NOMO-1 treated with DMSO at 0.1 percent for 48 hours (cell line): ENCODE measurements at regions not wholly inside any gene's neighbourhood (a gene's known extent, or its start where the extent isn't known, plus 50 kb on each side); places are given as distances from the start of the nearest gene placed in this dataset.

ENCODE experiments used
- DNase-seq: peaks from one replicate; lab custom pipeline; 2025; ENCODE audit not compliant: unreplicated experiment; lab: John Stamatoyannopoulos, UW

DNA sequence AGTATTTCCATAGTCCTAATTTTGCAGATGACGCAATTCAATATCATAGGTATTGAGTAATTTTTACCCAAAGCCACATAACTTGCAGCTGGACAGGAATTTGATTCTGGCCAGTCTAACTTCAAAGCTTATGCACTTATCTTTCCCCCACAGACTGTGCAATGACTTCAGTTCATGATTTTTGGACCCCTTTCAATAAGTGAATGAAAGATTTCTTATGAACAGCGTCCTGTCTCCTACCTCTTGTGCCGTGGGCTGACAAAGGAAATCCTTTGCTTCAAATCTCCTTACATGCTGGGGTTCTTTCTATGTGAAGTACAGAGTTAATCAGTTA is 217.7 kb upstream of the KIRREL3 start:
- no peak for DNase-seq

DNA sequence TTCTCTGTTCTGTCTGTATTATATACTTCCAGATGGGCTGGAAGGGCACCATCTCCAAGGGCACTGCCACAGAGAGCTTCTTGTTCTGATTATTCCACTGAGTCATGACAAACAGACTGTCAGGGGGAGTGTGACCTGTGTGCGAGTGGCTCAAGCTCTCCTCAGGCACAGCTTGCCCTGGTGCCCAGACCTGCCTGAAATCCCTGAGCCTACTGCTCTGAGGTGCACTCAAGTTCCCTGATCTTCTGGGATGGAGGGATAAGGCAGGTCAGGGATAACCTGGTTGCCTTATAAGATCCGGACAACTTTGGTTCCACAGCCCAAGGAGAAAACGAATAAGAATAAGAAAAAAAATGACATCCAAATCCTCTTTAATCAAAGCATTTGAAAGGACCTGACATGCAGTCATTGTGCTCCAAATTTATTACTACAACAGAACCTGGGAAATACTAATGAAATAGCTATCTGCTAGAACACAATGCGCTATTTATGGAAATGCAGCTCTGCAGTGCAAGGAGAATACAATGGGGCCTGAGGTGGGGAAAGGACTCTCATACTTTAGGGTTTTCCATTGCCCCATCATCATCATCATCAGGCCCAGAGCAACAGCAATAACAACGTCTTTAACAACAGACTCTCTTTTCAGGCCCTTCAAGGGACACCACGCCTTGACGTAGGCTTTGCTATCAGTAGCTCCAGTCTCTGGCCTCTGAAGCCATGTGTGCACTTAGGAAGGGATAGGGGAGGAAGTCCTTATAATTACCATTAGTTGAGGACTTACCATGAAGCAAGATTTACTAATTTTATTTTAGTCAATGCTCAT is 217.1 kb upstream of the KIRREL3 start:
- DNase-seq = no peak

DNA sequence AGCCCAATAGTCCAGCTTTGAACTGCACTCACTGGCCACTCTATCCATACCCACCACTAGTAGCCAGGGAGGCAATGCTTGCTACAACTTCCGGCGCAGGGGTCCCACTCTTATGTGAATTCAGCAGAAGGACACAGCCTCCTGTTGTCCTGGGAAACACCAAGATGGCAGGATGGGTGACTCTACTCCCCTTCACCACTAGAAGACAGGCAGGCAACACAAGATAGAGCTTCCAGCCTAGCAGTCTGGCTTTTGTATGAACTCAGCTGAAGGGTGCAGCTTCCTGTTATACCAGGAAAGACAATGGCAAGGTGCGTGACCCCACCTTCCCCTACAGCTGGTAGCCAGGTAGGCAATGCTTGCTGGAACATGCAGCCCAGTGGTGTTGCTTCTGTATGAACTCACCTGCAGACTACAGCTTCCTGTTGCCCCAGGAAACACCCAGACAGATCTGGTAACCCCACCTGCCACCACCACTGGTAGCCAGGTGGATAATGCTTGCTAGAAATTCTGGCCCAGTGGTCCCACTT is 205.2 kb upstream of the KIRREL3 start:
- DNase-seq = no peak

DNA sequence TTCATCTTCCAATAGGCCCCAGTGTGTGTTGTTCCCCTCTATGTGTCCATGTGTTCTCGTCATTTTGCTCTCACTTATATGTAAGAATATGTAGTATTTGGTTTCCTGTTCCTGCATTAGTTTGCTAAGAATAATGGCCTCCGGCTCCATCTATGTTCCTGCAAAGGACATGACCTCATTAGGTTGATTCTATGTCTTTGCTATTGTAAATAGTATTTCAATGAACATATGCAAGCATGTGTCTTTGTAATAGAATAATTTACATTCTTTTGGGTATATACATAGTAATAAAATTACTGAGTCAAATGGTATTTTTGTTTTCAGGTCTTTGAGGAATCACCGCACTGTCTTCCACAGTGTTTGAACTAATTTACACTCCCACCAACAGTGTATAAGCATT is 202.9 kb upstream of the KIRREL3 start:
- no peak for DNase-seq

DNA sequence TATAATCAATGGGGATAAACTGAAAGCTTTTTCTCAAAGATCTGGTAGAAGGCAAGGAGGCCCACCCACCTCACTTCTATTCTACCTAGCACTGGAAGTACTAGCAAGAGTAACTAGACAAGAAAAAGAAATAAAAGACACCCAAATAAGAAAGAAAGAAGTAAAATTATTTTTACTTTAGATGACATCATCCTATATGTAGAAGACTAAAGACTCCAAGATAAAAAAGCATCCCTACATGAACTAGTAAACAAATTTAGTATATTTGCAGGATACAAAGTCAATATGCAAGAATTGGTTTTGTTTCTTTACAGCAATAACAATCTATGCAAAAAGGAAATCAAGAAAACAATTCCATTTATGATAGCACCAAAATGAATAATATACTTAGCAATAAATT is 201.5 kb upstream of the KIRREL3 start:
- DNase-seq = no peak

DNA sequence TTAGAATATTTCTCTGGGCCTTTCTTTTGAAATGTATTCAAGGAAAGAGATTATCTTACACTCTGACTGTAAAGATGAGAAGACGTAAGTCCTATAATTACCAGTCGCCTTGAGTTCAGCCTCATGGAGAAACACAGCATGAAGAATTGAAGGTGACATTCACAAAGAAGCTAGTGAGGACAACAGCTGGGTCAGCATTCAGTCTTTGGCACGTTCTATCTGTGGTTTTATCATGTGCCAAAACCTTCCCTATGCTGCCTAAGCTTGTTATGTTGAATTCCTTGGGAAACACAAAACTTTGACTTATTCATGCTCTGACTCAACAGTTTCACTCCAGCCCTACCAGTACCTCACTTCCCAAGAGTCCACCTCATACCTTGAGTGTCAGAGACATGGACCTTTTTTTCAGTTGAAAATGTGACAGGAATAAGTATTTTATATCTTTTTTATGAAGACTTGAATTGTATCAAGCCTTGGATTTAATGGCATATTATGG is 198.8 kb upstream of the KIRREL3 start:
- DNase-seq = no peak

DNA sequence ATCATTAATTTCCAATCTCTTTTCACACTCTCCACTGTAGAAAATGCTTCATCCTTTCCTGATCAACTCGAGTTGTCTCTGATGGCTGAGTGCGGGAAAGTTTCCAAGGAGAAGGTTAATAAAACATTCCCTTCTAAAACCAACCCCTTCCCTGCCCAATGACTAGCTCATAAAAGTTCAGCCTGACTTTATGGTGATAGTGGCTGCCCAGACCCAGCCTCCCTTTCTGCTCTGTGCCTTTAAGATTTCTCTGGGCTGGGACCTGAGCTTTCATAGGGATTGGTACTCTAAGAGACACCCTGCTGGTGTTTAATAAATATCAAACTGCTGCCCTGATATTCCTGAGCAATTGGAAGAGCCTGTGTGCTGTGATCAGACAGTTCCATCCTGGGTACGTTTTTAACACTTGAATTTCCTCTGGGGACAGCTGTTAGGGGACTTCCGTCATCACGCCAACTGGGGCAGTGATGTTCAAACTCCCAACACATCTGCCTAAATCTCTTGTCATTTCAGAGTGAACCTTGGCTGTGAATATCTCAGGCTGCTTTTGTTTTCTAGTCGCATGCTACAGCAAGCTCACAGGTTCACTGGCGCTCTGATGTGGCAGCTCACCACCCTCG is 195.0 kb upstream of the KIRREL3 start:
- no peak for DNase-seq

DNA sequence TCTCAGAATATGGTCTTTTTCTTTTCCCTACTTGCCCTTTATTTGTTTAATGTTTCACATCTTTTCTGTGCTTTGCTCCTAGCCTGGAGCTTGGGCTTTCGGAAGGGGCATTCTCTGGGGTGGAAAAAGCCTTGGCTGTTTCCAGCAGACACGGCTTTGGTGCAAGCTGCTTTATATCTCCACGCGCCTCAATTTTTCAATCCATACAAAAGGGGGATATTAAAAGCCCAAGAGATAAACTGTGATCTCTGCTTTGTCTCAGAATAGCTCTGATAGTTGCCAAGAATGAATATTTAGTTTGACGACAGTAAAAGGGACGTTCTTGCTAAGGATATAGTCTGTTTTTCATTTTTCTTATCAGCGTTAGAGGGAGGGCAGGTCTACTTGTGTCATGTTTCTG is 194.0 kb upstream of the KIRREL3 start:
- DNase-seq = no peak

DNA sequence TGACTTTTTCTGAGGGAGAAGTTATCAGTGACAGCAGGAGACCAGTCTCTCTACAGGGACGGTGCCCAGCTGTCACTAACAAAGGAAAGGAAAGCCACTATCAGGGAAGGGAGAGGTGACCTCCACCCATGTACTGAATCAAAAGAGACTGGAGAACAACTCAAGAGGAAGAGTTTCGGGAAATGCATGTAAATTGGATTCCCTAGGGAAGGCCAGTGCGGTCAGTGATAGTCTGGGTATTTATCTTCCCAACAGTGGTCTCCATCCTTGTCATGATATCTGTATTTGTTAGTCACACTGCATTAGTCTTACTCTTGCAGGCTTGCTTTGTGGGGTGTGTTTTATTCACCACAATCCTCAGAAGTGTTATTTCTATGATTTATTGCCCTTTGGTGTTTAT is 193.4 kb upstream of the KIRREL3 start:
- DNase-seq = no peak

DNA sequence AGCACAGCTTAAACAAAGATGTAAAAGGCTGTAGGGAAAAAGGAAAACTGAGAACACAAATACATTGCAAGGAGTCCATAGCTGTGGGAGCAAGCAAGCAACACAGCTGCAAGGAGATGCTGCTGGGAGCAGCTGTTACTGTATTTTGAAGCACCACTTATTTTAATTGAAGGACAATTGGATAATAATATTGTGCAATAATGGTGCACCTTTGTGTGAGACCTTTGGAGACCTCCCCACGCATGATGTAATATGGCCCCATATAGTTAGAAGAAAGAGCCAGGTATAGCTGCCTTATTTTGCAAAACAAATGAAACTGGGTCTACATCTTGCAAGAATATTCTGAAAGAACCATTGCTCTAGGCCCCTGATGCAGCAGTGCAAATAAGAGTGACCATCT is 191.1 kb upstream of the KIRREL3 start:
- no peak for DNase-seq

DNA sequence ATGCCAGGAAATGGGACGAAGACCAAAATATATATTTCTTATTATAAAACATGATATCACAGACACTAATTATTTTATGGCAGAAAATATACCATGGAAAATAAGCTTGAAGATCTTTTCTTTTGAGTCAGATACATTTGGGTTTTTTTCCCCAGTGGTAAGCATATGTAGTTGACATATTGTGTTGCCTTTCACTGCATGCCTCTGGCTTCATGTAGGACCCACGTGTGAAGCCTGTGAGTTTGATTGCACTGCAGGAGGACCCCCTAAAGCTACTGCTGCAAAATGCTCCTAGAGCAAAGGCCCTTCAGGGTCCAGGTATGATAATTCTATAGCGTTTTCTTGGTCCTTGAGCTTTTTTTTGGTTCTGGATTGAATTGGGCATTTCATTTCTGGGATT is 190.7 kb upstream of the KIRREL3 start:
- no peak for DNase-seq

DNA sequence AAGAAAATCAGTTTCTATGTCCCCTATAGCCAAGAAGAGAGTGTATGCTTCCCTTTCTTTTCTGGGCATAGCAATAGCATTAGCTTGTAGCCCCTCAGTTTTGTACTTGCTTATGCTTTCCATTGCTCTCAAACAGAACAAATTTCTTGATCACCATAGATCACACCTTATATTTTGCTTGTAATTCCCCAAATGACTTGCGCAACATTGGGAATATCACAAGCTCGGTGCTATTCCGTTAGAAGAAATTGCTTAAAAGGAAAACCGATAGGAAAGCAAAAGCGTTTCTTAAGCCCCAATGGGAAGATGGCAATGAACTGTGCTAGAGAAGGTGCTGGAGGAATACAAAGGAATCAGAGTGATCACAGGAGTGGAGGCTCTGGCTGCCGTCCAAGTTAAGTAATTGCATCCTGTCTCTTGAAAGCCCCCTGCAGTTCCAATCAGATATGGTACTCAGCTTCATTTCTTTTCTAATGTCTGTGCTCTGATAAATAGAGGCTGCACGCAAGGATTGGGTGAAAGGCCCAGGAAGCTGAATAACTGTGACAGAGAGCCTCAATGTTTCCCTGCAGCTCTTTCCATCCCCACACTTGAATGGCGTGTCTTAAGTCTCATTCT is 182.1 kb upstream of the KIRREL3 start:
- no peak for DNase-seq

DNA sequence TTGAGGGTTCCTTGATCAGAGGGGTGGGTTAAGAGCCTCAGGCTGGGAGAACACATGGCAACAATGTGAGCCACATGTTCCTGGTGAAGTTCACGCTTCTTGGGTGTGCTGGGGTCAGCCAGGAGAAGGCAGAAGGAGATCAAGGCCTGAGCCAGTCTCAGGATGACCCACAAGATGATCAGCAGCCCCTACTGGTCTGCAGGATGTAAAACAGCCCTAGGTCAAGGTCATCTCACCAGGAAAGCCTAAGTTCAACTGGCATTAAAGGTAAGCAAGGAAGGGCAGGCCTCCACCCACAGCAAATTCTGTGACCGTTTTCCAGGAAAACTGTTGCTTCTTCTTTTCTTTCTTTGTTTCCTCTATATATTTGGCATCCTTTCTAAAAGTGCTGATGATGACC is 156.7 kb upstream of the KIRREL3 start:
- no peak for DNase-seq

DNA sequence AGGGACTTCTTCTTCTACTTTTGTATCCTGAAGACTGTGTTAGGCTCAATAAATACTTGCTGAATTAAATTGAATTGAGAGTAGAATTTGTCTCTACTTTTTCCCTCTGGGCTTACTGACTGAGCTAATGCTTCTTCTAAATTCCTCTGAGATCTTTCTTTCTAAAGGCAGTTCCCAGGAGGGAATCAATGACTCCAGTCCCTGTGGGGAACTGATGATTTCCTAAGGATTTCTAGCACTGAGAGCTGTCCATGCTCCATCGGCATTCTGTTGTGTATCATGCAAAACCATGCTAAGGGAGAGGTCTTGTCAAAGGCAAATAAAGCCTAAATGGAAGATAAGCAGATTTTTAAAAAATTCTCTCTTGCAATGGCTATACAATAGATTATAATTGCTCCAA is 148.8 kb upstream of the KIRREL3 start:
- DNase-seq = no peak

DNA sequence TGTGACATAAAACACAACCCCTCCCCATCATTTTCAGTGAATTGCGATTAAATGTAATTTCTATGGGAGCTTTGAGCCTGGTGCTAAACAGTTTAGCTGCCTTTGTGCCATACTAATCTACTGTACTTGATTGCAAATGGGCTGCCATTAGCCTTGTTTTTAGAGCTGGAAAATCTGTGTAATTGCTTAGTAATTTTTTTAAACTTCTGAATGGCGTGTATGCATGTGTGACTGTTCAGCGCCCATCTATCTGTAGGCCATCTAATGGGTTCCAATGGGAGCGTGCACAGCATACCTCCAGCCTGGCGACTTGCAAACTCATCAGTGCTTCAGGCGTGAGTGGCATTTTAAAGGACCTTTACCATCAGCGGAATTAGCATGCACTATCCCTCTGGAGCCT is 142.7 kb upstream of the KIRREL3 start:
- DNase-seq = no peak

DNA sequence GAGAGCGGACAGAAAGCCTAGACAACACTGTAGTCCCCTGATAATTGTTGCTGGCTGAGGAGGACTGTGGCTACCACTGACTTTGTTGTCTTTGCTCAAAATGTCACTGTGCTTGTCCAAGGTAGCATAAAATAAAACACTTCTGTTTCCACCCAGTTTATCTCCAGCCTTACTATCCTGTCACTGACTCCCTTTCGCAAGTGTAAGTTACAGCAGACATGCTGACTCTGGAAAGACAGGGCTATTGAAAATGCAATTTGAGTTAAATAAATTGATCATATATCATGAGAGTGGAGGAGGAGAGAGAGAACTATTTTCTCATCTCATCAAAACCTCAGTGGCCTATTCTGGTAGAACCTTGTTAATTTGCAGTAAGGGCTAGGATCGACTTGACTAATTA is 138.0 kb upstream of the KIRREL3 start:
- DNase-seq = no peak

DNA sequence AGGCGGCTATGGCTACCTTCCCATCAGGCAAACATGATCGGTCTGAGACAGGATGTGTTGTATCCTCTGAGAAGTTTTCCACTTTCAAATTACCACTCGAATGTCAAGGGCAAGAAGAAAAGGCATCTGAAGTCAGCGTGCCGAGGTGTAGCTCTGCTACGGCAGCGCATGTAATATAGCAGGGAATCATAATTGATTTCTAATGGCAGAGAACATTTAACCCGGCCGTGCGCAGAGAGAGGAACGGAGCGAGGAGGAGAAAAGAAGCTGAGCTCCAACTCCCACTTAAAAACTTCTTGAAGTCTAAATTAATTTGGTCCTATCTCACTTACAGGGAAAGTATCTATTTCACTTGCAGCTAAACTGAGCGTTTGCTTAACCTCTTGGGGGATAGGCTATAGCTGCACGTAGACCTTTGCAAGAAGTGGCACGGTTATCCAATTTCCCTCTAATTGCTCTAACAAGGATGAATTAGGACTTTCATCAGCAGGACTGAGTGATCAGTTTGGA is 137.3 kb upstream of the KIRREL3 start:
- no peak for DNase-seq

DNA sequence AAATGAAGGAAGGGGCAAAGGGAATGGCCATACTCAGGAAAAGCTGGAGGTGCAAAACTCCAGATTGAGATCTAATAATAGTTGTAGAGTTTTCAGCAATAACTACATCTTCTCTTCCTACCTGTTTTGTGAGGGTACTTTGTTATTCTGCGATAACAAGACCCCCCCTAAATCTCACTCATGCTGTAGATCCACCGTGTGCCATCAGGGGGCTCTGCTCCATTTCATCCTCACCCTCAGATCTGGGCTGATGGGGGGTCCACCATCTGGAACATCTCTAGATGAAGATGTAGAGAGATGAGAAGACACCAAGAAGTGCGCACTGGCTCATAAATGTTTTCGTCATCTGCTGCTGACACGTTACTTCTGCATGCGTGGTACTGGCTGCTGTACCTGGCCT is 135.9 kb upstream of the KIRREL3 start:
- DNase-seq = no peak

DNA sequence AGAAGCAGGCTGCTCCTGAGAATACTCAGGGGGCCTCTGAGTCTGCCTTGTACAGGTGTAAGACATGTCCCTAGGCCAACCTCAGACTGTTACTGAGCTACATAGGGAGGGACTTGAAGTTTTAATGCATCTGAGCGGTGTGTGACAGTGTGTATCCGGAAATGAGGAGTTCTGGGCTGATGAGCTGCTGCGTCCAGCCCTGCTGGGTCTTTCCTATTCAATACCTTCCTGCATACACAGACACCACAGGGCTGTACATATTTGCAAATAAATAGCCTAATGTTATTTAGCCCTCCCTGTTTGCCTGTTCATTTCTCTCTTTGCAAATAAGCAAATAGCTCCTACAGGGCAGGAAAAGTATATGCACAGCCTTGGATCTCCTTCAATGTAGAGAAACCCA is 134.7 kb upstream of the KIRREL3 start:
- no peak for DNase-seq

DNA sequence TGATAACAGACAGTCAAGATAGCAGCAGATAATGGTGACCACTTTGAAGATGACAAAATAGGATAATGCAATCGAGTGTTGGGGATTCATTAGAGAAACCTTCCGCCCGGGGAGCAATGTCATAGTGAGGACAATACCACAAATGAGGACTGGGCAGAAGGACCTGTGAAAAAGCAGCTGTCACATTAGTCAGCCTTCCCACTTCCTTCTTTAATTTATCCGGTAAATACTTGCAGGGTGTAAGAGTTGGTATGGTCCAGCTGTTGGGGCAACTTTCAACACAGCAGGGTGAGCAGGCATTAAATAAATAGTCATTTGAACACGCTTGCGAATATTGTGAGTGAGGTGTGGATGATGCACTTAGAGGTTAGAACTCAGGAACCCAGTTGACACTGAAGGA is 132.5 kb upstream of the KIRREL3 start:
- DNase-seq = peak; percentile 3

DNA sequence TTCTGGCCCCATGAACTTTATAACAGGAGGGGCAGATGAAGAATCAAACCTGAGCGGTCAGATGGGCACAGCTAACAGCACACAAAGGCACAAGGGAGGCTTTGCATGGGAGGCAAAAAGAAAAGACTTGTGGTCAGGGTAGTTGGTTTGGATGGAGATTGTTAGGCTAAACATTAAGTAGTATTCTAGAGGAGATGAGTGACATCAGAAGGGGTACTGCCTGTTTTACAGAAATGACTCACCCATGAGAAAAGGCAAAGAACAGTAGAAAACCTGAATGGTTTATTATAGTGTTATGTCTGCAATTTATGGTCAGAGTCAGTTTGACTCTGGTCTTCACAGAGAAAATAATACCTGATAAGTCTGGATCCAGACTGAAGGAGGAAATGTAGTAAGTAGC is 129.8 kb upstream of the KIRREL3 start:
- no peak for DNase-seq

DNA sequence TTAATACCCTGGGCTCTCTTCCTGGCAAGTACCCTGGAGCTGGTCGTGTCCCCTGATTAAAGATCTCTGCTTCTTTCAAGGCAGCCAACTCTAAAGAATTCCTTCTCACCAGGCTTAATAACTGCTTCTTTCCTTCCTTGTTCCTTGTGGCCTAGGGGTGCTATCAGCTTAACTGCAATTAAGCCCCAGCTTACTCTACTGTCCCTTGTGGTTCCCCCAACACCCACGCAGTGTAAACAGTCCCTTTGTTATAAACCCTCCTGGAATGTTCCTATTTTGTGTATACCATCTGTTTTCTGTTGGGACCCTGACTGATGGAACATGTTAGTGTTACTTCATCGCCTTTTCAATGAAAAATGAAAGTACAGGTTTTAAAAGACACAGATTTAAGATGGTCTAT is 126.4 kb upstream of the KIRREL3 start:
- no peak for DNase-seq
